OCI-LY7 (cell line): ENCODE measurements at regions not wholly inside any gene's neighbourhood (a gene's known extent, or its start where the extent isn't known, plus 50 kb on each side); places are given as distances from the start of the nearest gene placed in this dataset.

ENCODE experiments used
- CTCF ChIP-seq: fragments of 200-600 bp; sonication (generic); conservative IDR thresholded peaks from 2 replicates; pipeline ENCODE4 v1.5.1; 2014; ENCODE audit warnings: mild to moderate bottlenecking, antibody characterized with exemption, low read length, moderate library complexity, mixed read lengths
- EZH2phosphoT487 ChIP-seq: fragments of 200-600 bp; sonication (generic); IDR thresholded peaks from 2 replicates; pipeline ENCODE4 v1.6.1; 2018; ENCODE audit warnings: low read depth, borderline replicate concordance, mild to moderate bottlenecking, mixed run types, antibody characterized with exemption, low read length, moderate library complexity, mixed read lengths

DNA sequence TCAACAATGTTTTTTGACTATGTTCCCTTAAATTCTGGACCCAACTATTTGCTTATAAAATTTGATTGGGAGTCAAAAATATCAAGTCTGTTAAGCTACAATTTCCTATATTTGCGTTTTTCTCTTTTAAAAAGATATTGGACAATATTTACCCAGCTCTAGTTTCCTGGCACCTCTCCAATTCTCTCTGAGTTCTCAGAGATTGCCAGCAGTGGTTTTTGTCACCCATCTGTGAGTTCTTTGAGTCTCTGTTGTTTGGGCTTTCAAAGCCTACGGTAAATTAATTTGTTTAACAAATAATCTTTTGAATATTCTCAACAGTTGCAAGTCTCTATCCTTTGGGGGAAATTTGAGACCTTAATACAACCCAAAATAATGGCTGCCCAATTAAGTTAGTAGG, 174.2 kb upstream of the PUM3 start:
- TF ChIP-seq CTCF (no peak), EZH2phosphoT487 (no peak)
